ENCODE measurements at regions not wholly inside any gene's neighbourhood (a gene's known extent, or its start where the extent isn't known, plus 50 kb on each side); places are given as distances from the start of the nearest gene placed in this dataset.

GRCh38 chr15:47885920-47886319 is 168.6 kb downstream of the SEMA6D start:
- TF ChIP-seq CTCF (IDR thresholded peaks at IDR 0.05) = no peak
- H3K27me3 ChIP-seq = no peaks in the 10 kb centered on the region
- no peak for DNase-seq
- H3K36me3 ChIP-seq = no peaks in the 10 kb centered on the region
- no peaks in the 10 kb centered on the region for H3K4me1 ChIP-seq
- ATAC-seq = no peak
- intact Hi-C loops (cut with DNase I) = no loop called here
- no peak overlapping the region for H3K4me3 ChIP-seq
- H3K9me3 ChIP-seq = no peaks in the 10 kb centered on the region
- no peak overlapping the region for H3K27ac ChIP-seq

GRCh38 chr15:47887241-47887800 is 170.0 kb downstream of the SEMA6D start:
- H3K4me1 ChIP-seq = no peaks in the 10 kb centered on the region
- H3K27ac ChIP-seq = no peak overlapping the region
- no peaks in the 10 kb centered on the region for H3K27me3 ChIP-seq
- H3K36me3 ChIP-seq = no peaks in the 10 kb centered on the region
- H3K4me3 ChIP-seq = no peak overlapping the region
- ATAC-seq (no peak), DNase-seq (no peak)
- H3K9me3 ChIP-seq = no peaks in the 10 kb centered on the region
- intact Hi-C loops (cut with DNase I) = no loop called here
- TF ChIP-seq CTCF (IDR thresholded peaks at IDR 0.05) = no peak

- H3K4me1 ChIP-seq = no peaks in the 10 kb centered on the region
- no peaks in the 10 kb centered on the region for H3K36me3 ChIP-seq
- no peak for TF ChIP-seq CTCF (IDR thresholded peaks at IDR 0.05)
- no peak overlapping the region for H3K27ac ChIP-seq
- intact Hi-C loops (cut with DNase I) = no loop called here
- no peak for DNase-seq
- ATAC-seq = no peak
- no peaks in the 10 kb centered on the region for H3K27me3 ChIP-seq
- H3K9me3 ChIP-seq = no peaks in the 10 kb centered on the region
- no peak overlapping the region for H3K4me3 ChIP-seq
These were observed 171.2 kb downstream of the SEMA6D start for GRCh38 chr15:47888385-47889100.

GRCh38 chr15:47890397-47891150 is 173.3 kb downstream of the SEMA6D start:
- H3K9me3 ChIP-seq = no peaks in the 10 kb centered on the region
- intact Hi-C loops (cut with DNase I) = no loop called here
- TF ChIP-seq CTCF (IDR thresholded peaks at IDR 0.05) = no peak
- ATAC-seq (no peak), DNase-seq (no peak)
- H3K4me3 ChIP-seq = no peak overlapping the region
- no peaks in the 10 kb centered on the region for H3K27me3 ChIP-seq
- no peak overlapping the region for H3K27ac ChIP-seq
- H3K36me3 ChIP-seq = no peaks in the 10 kb centered on the region
- no peaks in the 10 kb centered on the region for H3K4me1 ChIP-seq

- ATAC-seq = no peak
- intact Hi-C loops (cut with DNase I) = no loop called here
- H3K36me3 ChIP-seq = no peaks in the 10 kb centered on the region
These were observed 180.2 kb downstream of the SEMA6D start for GRCh38 chr15:47897525-47897924.

More at GRCh38 chr15:47897525-47897924, 180.2 kb downstream of the SEMA6D start:
- no peaks in the 10 kb centered on the region for H3K27me3 ChIP-seq
- TF ChIP-seq CTCF (IDR thresholded peaks at IDR 0.05) = no peak
- no peak overlapping the region for H3K27ac ChIP-seq
- peaks cover 0 to 5% of the 10 kb centered on the region in 2 donors for H3K9me3 ChIP-seq
- DNase-seq = no peak
- H3K4me1 ChIP-seq = no peaks in the 10 kb centered on the region
- H3K4me3 ChIP-seq = no peak overlapping the region
